ENCODE measurements at regions not wholly inside any gene's neighbourhood (a gene's known extent, or its start where the extent isn't known, plus 50 kb on each side); places are given as distances from the start of the nearest gene placed in this dataset.

- no peak for TF ChIP-seq CTCF (IDR thresholded peaks at IDR 0.05)
- TF ChIP-seq KAT7 (CRISPR knock-in tag; IDR thresholded peaks at IDR 0.05; ENCODE audit: borderline replicate concordance), result no peak
- no peak for TF ChIP-seq MYBL2 (CRISPR knock-in tag; IDR thresholded peaks at IDR 0.05)
- TF ChIP-seq PREB (CRISPR knock-in tag; IDR thresholded peaks at IDR 0.05; ENCODE audit: borderline replicate concordance), result no peak
Measured at GRCh38 chr12:40602562-40602961, 89.7 kb upstream of the CNTN1 start.
